CD1c-positive myeloid dendritic cell (primary cell): ENCODE measurements at regions not wholly inside any gene's neighbourhood (a gene's known extent, or its start where the extent isn't known, plus 50 kb on each side); places are given as distances from the start of the nearest gene placed in this dataset.
"Not testable (repeated sequence)": the region's sequence is repeated elsewhere in the genome, so short reads cannot be mapped to it uniquely, and the experiment has no call there.

Experiments used
- DNase-seq: peaks from one replicate; pipeline ENCODE4 v3.0.0-alpha.2; 2016; ENCODE audit errors: extremely low spot score

DNA sequence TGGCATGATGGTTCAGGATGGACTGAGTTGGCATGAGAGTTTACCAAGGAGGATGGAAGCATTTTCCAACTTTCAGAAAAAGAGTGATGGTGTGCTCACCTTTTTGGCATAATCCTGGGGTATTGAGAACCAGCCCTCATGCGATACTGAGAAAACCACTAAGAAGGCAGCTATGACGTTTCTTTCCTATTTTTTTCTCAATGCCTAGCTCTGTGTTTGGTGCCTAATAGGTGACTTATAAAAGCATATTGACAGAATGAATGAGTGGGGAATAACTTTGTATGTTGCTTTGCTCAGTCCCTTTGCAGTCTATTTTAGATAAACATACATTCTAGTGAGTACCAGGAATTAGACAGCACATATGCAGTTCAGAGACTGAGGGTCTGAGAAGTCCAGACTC lies 816.3 kb downstream of the DHX35 start:
- no peak for DNase-seq

DNA sequence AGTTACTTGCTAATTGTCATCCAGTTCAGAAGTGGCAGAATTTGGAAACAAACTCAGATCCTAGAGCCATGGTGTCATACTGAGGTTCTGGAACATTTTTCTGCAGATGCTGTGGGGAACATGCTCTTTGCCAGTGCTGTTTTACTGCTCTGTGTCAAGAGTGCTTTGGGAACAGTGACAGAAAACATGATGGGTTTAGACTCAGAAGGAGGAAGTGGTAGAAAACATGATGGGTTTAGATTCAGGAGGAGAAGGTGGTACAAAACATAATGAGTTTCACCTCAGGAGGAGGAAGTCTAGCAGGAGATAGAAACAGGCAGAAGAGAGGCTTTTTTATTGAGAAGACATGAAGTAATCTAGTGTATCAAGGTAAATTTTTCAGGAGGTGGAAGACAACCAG lies 815.5 kb downstream of the DHX35 start:
- DNase-seq: no peak

DNA sequence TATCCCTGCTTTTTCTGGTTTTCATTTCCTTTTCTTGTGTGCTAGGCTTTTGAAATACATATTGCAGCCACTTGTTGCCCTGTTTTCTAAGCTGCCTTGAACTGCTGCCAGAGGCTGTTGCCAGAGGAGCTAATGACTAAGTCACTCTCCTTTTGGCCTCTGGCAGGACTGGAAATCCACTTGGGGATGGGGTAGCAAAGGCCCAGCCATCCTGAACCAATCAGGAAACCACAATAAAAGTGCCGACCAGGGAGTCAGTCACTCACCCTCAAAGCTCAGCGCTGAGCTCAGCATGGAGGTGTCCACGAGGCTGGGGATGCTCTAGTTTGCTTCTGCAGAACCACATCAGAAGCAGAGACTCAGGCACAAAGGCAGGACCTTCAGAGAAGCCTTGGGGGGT lies 813.0 kb downstream of the DHX35 start:
- DNase-seq: no peak

DNA sequence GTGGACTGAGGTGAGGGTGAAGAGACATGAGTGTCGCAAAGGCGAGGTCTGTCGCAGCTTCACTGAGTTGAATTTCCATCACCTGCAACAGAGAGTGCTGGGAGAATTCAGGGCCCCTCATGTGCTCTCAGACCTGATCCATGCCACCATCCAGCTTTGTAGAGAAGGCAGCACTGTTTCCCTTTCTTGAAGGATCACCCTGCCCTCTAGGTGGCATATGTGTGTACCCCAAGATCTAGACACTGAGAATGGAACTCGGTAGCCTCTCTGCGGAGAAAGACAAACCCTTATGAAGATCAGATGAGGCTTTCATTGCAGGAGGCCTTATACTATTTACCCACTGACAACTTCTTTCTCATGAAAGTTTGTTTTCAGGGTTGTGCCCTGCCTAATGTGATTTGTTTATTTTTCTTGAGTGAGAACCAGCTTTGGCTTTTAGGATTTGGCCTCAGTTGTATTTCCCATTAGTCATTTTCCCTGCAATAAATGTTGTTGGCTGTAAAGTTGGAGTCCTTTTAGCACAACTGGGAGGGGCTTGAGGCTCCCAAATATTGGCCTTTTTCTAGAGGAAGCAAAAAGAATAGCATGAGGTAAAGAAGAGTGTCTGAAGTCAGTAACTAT lies 811.3 kb downstream of the DHX35 start:
- no peak for DNase-seq

DNA sequence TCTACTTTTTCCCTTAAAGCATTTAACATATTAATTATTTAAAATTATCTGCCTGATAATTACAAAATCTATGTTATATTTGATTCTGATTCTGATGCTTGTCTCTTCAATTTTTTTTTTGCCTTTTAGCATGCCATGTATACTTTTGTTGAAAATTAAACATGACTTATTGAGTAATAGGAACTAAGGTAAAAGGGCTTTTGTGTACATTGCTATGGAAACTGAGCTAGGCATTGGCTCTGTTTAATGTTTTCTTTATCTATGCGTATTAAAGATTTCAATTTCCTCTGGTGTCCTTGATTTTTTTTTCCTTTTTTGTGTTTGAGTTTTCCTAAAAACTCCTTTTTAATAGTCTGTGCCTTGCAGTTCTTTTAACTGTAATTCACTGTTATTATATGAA lies 805.2 kb downstream of the DHX35 start:
- no peak for DNase-seq

DNA sequence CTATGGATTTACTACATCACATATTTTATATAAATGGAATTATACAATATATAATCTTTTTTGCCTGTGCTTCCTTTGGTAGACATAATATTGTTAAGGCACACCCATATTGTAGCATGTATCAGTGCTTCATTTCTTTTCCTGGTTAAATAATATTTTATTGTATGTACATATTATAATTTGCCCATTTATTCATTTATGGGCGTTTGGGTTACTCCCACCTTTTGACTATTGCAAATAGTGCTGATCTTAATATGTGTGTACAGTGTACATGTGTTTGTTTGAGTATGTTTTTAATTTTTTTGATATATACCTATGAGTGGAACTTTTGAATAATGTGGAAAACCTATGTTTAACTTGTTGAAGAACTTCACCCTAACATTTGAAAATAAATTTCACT lies 804.2 kb downstream of the DHX35 start:
- no peak for DNase-seq

DNA sequence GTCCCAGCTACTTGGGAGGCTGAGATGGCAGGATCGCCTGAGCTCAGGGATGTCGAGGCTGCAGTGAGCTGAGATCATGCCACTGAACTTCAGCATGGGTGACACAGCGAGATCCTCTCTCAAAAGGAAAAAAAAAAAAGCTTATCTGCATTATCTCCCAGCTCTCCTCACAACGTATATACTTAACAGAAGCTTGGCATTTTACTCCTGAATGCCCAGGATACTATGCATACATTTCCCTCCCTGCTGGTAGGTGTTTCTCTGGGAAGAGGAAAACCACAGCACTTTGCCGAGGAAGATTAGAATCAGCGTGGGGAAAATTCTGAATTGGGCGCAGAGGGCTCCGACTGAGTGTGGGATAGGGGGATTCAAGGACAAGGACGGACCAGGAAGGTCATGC lies 800.6 kb downstream of the DHX35 start:
- DNase-seq: no peak

DNA sequence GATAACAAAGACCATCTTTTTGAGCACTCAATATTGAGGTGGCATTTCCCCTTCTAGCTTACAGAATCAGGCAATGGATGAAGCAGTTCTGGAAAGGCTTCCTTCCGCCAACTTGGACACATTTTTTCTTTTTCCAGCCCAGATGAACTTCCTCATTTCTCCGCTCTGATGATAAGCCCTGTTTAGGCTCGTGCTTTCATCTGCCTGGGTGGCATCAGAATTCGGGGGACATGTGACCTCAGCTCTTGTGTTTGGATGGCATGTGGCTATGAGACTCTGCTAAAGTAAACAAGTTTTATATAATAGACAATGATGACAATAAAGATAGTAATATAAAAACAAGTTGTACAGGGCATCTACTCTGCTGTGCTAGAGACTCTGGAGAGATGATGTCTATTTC lies 796.7 kb downstream of the DHX35 start:
- DNase-seq: no peak

DNA sequence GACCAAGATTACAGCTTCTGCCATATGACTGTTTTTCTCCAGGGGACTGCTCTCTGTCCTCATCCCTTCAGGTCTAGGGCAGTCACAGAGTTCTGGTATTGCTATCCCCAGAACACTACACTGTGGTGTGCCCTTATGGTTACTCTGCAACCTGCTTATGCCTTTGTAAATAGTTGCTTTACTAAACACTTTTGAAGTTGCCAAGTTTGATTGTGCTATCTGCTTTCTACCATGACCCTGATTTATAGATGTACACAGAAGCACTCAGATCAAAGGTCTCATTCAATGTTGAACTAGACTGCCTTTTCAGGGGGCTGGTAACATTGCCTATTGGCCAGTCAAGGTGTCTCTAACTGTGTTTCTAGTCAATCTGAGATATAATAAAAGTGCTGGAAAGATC lies 794.7 kb downstream of the DHX35 start:
- DNase-seq: no peak

DNA sequence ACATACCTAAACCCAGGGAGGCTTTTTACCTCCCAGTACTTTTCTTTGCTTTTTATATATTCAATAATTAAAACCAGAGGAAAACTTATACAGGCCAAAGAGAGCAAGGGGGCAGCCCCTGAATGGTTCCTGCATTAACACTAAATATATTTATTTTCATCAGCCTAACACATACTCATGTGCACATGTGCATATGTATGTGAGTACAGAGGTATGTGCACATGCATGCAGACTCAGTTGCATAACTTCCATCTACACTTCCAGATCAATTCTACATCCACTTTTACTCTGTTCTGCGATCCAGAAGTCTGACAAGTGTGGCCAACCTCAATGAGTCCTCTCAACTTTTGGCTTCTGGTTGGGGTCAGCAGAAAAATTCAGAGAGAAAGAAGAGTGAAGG lies 794.2 kb downstream of the DHX35 start:
- no peak for DNase-seq

DNA sequence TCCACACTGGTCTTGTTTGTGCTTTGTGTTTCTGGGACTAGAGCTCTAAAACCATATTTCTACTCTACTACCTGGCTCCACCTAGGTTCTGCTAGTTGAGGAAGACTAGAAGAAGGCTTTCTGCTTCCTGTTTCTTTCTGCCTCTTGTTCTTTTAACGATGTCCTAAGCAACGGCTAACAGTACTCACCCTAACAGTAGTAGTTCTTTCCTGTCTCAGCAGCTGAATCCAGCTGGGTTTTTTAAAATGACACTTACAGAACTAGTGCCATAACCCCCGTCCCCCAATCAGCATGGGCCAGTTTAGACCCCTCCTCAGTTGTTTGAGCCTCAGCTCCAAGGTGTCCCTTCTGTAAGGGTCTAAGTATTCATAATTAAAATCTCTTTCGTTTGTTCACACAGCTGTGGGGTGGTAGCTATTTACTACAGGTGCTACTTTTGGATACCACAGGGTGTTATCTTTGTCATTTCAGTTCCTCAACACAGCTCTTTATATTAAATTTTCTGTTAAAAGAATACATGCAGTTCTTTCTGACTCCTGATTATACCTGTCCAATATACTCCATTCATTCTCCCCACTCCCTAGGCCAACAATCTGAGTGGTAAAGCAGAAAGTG lies 790.2 kb downstream of the DHX35 start:
- no peak for DNase-seq

DNA sequence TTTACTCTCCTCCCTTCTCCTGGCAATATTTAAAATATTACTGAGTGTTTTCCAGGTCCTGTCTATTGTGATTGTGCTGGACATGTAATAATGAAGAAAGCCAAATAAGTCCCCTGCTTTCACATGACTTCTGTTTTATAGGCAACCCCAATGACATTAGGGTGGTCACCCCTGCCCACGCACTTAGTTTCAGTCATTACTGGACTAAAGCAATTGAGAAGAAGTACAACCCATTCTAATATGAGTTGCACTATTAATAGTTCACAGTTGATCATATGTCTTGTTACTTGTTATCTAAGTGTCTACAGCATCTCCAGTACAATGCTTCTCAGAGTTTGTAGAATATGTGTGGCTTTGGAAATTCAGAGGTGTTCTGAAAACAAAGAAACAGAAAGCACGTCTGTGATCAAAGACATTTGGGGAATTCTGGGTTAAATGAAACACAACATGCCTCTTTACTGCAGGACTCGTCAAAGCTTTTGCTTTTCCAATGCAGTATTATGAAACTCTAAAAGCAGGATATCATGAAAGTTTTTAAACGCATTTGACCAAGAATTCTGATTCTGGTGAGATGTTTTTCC lies 789.5 kb downstream of the DHX35 start:
- DNase-seq: no peak

DNA sequence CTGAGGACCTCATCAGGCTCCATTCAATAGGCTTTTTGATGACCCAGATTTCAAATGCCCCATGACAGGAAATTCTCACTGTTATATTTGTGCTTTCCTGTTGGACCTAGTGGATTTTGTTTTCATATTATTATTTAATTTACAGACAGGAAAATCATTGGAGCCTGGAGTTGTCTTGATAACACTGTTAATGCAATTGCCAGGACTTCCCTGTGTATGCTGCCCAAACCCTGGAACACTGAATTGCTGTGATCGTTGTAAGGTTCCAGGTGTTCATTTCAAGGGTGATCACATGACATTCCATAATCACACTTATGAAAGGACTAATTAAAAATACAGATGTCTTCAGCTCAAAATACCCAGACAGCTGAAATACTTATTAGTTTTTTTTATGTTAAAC lies 783.2 kb downstream of the DHX35 start:
- DNase-seq: no peak

DNA sequence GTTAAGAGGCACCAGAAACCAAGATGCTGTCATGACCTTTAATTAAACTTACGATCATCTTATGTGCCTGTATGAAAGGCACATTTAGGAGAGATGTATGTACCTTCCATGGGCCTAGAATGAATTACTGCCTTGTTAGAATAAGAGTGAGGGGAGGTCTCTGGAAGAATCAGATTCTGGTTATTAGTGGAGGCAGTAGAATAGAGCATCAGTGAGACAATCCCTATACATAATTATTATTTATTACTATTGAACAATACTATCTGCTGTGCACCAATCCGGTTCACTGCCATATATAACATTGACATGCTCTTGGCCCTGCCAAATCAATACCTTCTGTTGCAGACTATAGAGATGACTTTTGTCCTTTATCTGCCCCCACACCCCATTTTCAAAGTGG lies 776.5 kb downstream of the DHX35 start:
- no peak for DNase-seq

DNA sequence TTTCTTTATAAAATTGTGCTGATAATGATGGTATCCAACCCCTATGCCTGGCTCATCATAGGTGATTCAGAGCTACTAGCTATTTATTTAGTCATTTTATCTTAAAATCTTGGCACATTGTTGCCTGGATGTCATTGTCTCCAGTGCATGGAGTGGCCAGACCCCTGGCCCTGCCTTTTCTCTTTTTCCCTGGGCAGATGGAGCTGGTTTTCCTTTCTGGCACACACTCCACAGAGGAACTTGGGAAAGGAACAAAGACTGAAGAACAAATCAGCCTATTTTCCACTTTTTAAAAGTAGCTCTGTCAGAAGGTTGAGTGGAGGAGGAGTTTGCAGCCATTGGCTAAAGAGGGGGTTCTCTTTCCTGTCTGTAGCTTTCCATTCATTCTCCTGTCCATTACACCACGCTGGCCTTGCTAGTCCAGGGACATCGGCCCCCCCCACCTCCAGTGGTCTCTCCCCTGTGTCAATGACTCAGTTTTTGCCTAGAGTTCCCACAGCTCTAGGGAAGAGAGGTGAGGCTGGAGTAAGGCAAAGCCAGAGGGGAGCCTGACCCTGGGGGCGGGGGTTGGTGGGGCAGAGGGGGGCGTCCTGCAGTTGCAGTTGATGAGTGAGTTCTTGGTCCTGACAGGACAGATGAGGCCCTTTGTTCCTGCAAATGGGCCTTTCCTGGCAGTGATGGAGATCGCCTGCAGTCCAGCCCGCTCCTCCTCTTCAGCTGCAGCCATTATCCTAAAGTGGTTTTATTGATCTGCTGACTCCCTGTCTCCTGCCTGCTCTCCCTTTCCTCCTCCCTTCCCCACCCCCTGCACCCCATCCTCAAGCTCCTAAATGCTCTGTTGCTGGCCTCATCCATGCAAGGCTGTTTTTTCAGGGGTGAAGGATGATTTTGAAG lies 774.5 kb downstream of the DHX35 start:
- no peak for DNase-seq

DNA sequence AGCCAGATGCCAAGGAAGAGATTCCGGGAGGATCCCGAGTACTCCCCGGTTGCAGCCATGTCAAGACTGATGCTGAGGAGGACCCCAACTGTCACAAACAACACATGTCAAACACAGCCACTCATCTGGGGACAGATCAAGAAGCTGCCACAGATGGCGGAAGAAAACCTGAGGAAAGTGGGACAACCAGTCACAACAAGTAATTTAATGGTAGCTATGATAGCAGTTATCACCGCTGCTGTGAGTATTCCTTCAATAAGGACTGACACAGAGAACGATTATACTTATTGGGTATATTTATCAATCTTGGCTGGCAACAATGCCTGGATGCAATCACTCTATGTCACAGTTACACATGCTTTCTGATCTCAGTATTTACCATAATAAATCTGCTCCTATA lies 763.4 kb downstream of the DHX35 start:
- not testable (repeated sequence) for DNase-seq

DNA sequence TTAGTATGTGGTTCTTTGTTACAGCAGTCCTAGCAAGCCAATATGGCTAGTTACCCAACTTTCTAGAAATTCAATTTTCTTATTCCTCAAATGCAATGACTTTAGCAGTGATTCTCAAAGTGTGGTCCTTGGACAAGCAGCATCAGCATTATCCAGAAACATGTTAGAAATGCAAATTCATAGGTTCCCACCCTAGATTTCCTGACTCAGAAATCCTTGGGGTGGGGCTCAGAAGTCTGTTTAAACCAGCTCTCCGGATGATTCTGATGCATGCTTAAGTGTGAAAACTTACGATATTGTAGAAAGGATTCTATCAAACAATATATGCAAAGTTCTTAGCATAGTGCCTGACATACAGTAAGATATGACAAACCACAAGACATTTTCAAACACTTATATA lies 757.1 kb downstream of the DHX35 start:
- DNase-seq: no peak

DNA sequence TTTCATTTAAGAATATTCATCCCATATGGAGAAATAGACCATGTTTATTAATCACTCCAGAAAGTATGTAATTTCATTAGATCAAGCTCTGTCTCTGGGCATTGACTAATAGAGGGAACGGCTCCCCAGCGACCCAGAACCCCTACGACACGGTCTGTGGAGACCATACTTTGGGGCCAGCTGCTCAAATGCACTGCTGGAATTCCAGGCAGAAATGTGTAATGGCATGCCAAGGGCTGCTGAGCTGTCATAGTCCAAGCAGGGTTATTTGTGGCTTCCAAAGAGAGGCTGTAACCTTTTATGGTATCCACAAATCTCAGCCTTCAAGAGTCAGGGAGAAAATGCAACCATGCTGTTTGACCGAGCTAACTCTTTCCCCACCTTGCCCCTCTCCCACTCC lies 755.8 kb downstream of the DHX35 start:
- DNase-seq: no peak

DNA sequence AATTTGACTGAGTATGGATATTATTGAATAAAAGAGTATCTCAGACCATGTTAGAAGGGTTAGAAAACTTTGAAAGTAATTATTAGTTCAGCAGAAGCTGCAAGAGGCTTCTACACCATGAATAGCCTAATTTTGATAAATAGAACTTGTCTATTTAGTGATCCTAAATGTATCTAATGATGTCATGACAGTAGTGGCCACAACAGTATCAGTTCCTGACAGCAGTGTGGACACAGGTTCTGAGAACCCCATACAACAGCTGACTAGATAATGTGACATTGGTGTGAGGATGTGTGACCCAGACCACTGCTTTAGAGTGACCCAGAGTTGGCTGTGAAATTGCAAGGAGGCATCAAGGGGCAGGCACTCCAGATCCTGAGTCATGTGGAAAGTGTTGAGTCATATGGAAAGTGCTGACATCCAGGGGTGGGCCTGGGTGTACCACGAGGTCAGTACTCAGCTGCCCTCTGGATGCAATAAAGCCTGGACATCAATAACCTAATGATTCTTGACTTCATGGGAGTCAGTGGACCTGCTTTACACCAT lies 754.7 kb downstream of the DHX35 start:
- no peak for DNase-seq

DNA sequence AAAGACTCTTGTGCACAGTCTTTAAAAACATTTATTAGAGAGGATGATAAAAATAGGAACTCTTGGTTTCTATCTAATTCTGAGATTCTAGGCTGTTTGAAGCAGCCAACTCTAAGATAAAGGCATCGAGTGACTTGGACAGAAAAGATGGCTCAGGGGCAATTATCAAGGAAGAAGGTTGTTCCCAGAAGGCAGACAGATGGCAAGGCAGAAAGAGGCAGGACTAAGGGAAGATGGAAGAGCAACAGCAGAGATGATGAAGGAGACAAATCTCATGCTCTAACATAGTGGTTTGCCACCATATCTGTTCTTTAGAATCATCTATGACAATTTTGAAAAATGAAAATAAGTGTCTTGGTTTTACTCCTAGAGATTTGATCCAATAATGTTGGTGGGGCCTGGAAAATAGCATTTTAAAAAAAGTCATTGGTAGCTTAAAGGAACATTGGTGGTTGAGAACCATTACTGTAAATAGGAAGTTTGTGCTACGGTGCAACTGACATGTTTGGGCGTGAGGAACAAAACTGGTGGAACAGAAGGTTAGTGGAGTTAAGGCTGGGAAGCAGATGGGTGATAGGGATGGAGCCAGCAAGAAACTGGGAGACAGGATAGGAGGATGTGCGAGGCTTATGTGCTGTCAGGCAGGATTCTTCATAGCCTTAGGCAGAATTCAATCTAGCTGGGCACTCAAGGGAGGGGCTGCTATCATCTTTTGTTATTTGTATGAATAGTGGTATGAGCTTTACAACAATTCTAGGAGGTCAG lies 751.1 kb downstream of the DHX35 start:
- DNase-seq: no peak

DNA sequence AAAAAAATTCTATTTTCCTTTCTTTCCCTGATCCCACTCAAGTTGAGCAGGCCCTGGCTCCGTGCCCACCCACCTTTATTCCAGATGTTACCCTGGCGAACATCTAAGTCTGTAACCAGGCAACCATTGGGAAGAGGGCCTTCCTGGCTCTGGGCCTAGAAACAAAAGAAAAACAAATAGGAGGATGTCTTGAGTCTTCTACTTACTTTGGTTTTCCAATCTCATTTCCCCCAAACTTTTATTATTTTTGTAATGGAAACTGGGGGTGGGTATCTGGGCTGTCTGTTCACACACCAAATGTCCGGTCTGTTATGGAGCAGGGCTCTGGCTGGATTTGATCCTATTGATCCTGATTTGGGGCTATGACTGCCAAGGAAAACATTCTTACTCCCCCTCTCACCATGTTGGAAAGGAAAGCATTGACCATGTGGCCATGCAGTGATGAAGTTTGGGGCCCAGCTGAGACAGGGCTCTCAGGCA lies 744.1 kb downstream of the DHX35 start:
- no peak for DNase-seq

DNA sequence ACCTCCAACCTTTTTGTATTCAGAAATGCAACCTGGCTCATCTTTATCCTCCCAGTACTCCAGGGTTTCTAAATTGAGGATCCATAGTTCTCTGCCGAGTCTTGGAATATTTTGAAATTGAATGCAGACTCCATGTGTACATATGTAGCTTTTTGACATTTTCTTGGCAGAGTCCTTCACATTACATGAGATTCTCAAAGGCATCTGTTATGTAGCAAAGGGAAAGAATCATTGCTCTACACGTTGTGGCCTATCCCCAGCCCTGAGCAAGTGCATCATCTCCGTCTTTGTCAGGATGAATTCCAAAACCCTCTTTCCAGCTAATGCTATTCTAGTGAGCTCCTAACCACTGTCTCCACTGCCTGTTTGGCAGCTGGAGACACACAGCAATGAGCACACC lies 742.9 kb downstream of the DHX35 start:
- no peak for DNase-seq
